GM10248 (cell line): ENCODE measurements at regions not wholly inside any gene's neighbourhood (a gene's known extent, or its start where the extent isn't known, plus 50 kb on each side); places are given as distances from the start of the nearest gene placed in this dataset.

ENCODE experiments used
- CTCF ChIA-PET: fragments of 300-600 bp; sonication (Branson Sonifier 250); formaldehyde crosslinking; extraction: SDS; loops from one replicate; lab custom pipeline; 2021; ENCODE audit warnings: antibody characterized with exemption; lab: Yijun Ruan, JAX
- POLR2A ChIA-PET: fragments of 350-650 bp; sonication (Branson Sonifier 250); formaldehyde crosslinking; extraction: SDS; loops from one replicate; lab custom pipeline; 2020; ENCODE audit warnings: antibody characterized with exemption; lab: Yijun Ruan, JAX
- DNase-seq: peaks from one replicate; pipeline ENCODE4 v3.0.0; 2012; ENCODE audit errors: extremely low spot score
- TF ChIP-seq, protein P1 (sequence below): IDR thresholded peaks from 2 replicates; pipeline ENCODE4 v1.5.1; 2012; ENCODE audit warnings: mild to moderate bottlenecking, low read depth; ENCODE audit errors: extremely low read depth, missing control alignments, control extremely low read depth

DNA sequence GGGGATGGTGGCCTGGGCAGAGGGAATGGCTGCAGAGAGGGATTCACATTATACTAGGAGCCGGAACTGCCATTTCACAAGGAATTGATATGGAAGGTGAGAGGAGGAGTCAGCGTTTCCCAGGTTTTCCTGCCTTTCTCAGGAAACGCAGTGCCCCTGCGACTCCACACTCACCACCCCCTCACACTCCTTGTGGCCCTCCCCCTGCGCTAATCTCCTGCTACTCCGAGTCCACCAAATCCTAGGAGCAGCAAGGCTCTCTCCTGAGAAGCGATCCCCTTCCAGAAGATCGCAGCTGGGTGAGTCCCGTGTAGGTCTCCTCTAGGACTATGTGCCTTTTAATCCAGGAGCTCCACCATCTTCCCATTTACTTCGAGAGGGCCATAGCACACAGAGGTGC, 140.6 kb downstream of the VAPA start:
- TF ChIP-seq, protein P1, sequence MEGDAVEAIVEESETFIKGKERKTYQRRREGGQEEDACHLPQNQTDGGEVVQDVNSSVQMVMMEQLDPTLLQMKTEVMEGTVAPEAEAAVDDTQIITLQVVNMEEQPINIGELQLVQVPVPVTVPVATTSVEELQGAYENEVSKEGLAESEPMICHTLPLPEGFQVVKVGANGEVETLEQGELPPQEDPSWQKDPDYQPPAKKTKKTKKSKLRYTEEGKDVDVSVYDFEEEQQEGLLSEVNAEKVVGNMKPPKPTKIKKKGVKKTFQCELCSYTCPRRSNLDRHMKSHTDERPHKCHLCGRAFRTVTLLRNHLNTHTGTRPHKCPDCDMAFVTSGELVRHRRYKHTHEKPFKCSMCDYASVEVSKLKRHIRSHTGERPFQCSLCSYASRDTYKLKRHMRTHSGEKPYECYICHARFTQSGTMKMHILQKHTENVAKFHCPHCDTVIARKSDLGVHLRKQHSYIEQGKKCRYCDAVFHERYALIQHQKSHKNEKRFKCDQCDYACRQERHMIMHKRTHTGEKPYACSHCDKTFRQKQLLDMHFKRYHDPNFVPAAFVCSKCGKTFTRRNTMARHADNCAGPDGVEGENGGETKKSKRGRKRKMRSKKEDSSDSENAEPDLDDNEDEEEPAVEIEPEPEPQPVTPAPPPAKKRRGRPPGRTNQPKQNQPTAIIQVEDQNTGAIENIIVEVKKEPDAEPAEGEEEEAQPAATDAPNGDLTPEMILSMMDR: no peak
- no peak for DNase-seq
- POLR2A ChIA-PET: no interaction called here
- CTCF ChIA-PET: interaction anchor here (1.3 kb wide), 1 partner anchor 18 kb away, joined by 4 read pairs; no protein-coding TSS in a partner anchor

DNA sequence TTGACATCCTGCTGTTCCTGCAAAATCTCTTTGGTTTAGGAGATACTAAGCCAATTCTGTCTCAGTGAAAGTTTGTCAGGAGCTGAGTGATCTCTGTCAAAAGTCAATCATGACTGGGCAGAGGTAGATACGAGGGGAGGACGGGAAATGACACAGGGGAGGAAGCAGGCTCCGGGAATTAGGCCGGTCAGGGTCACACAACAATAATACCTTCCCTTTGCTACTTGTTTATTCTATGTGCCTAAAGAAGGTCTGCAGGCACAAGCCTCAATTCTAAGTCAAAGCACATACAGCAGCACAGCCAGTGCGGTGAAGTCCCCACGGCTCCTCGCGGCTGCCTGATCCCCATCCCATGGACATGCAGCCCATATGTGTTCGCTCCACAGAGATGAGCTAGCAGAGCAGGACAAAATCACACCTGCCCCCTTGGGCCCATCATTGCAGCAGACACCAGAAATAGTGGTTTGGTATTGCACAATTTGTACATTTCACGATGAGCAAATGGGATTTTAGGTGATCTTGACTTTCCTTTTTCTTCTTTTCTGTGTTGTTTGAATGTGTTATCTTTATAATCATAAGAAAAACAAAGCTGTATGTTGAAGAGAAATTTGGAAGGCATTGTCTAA, 141.4 kb downstream of the VAPA start:
- no peak for DNase-seq
- CTCF ChIA-PET: interaction anchor here (1.3 kb wide), 1 partner anchor 17 kb away, joined by 4 read pairs; no protein-coding TSS in a partner anchor
- TF ChIP-seq, protein P1: no peak
- POLR2A ChIA-PET: no interaction called here

DNA sequence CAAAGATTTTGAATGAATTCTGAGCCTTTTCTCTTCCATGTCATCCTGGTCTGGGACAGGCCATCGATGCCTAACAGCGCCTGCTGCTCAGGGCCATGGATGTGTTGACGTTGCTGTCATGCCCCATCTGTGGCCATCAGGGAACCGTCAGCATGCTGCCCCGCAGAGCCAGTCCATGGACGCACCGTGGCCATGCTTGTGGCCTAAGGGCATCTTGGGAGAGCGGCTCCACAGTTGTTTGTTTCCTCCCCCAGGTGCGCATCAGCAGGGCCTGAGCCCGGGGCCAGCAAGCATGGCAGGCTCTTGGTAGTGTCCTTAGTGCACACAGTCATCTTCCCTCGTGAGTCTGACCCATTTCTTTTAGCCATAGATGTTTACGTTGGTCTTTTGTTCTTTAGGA, 142.7 kb downstream of the VAPA start:
- TF ChIP-seq, protein P1: no peak
- ChIA-PET POLR2A (no interaction called here), CTCF (no interaction called here)
- no peak for DNase-seq

DNA sequence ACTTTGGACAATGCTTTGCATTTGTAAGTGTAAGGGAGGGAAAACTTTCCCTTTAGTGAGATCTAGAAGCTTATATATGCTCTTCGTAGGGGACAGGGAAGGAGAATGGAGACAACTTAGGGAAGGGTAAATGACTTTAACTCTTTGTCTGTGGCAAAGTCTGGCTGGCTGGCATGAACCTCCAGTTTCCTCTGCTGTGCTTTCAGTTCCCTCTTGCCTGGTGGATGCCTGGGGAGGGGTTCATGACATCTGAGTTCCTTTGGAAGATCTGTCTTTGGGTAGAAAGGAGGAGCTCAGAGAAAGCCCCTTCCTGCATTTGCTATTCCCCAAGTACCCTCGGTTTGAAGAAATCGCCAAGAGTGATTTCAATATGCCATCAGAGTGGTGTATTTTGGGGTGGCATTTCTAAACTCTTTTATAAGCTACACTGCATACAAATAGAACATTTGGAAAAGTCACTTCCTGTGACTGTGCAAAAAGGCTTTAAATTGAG, 143.6 kb downstream of the VAPA start:
- CTCF ChIA-PET: no interaction called here
- no peak for DNase-seq
- TF ChIP-seq, protein P1: no peak
- POLR2A ChIA-PET: no interaction called here

DNA sequence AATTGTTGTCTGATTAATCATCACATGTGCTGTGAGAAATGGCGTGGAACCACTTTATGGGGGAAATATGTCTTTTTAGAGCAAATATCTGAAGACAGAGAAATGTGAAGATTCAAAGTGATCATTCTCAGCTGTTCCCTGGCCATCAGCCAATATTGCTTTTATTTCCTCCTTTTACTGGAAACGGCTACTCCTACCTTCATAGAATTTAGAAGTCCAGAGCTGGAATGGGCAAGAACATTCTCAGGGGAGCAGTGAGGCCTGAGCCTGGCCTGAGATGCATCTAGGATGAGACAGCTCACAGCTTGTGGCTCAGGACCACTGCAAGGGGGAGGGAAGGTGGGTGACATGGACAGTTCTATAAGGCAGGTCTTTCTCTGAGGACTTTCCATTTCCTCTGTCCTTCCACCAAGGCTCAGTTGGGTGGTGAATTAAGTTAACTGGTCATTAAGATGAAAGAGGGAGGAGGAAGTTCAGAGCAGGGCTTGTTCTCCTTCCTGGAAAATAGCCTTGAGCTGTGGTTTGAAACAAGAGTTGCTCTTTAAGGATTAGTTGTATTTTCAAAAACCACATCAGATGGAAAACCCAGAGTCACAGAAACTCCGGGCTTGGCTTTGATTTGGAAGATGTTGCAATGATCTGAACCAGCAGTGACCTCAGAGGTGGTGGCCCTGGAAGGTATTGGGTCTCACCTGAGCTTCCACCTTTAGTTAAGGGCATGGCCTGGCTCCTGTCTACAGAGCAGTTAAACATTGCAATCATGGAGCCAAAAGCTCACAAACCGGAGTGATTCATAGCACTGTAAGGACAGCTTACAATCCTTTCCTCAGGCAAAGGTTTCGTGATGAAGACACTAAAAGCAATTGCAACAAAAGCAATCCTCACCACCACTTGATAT, 144.3 kb downstream of the VAPA start:
- no peak for DNase-seq
- TF ChIP-seq, protein P1: no peak
- ChIA-PET CTCF (no interaction called here), POLR2A (no interaction called here)

DNA sequence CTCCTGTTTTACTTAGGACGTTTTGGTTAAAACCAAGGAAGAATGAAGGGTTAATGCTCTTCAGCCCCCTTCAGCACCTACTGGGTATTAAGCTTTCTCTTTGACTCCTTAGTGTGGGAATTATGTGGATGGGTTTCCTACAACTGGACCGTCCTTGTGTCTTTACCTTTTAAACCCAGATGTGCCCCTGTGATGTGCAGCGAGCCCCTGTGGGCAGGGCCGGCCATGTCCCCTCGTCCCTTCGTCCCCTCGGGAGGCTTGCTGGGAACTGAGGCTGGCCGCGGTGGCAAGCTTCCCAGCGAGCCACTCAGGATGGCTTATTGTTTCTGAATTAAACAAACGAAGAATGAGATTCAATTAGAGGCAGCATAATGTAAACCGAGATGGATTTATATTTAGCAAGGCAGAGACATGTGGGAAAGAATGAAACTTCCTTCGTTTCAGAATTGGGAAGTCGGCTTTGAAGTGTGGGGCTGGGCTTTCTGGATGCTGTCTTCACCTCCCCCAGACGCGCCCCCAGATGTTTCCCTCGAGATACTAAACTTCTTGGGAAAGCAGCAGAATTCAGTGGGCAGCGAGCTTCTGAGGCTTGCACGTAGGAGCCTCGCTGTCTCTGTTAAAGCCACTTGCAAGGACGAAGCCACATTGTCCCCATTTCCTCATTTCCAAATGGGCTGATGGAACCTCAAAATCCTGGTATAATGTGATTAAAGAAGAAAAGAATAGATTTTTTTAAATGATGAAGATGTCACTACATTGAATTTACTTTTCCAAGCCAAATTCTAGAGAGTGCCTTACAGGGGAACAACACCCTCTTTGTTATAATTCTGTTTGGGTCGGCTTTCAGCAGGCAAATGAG, 146.0 kb downstream of the VAPA start:
- ChIA-PET POLR2A (no interaction called here), CTCF (no interaction called here)
- TF ChIP-seq, protein P1: no peak
- no peak for DNase-seq
